Body of pancreas (tissue), 4 donors: ENCODE measurements at regions not wholly inside any gene's neighbourhood (a gene's known extent, or its start where the extent isn't known, plus 50 kb on each side); places are given as distances from the start of the nearest gene placed in this dataset.

Experiments
- ATAC-seq: fragments of 150-250 bp; one replicate; pipeline ENCODE4 v1.9.1; 2016
- DNase-seq, 4 donors: peaks; one replicate each; pipeline ENCODE4 v3.0.0-alpha.2; 2019
- H3K27ac ChIP-seq, 4 donors: fragments of 200-600 bp; sonication (generic); 1 replicate in 3 of 4; 2 replicates in 1 of 4; pipeline versions ENCODE4 v1.5.1 to v1.6.1; 2016 to 2019; ENCODE audit warnings: mild to moderate bottlenecking in 1 of 4, mixed read lengths in 1 of 4, moderate library complexity in 1 of 4
- H3K27me3 ChIP-seq, 2 donors: fragments of 200-600 bp; sonication (generic); one replicate each; pipeline ENCODE4 v1.6.0; 2016; ENCODE audit warnings: mild to moderate bottlenecking in 1 of 2
- H3K36me3 ChIP-seq, 2 donors: fragments of 200-600 bp; sonication (generic); replicated peaks in 1 of 2; 2 replicates each; pipeline ENCODE4 v1.5.1; 2016; ENCODE audit warnings: low read depth in 2 of 2; ENCODE audit not compliant: insufficient read depth in 1 of 2
- H3K4me1 ChIP-seq: fragments of 200-600 bp; sonication (generic); one replicate; pipeline ENCODE4 v1.6.0; 2016
- H3K4me3 ChIP-seq, 2 donors: fragments of 200-600 bp; sonication (generic); 1 replicate in 1 of 2; 2 replicates in 1 of 2; pipeline ENCODE4 v1.5.1; 2016 to 2019
- H3K9me3 ChIP-seq, 3 donors: fragments of 200-600 bp; sonication (generic); 1 replicate in 2 of 3; 2 replicates in 1 of 3; pipeline ENCODE4 v1.5.1; 2016
- POLR2A ChIP-seq, 3 donors: fragments of 450-650 bp; IDR thresholded peaks; one replicate each; pipeline ENCODE4 v1.6.1; 2016; ENCODE audit warnings: antibody characterized with exemption in 3 of 3, mild to moderate bottlenecking in 2 of 3
- WGBS, 2 donors: methylation state at CpG; one replicate each; pipeline ENCODE4 v1.1.5; 2017; 5-methylcytosine and 5-hydroxymethylcytosine counted together
- intact Hi-C: fragments of 100-400 bp; cut with DNase I; formaldehyde crosslinking; loops from one replicate; pipeline ENCODE4 v1.15.1; 2023
- TF ChIP-seq, protein P1 (sequence below), 7 experiments: fragments of 450-650 bp in 4 of 7; fragments of 200-600 bp in 3 of 7; sonication (generic) in 3 of 7; IDR thresholded peaks; one replicate each; pipeline ENCODE4 v1.5.1; 2016 to 2019; ENCODE audit warnings: antibody characterized with exemption in 7 of 7

DNA sequence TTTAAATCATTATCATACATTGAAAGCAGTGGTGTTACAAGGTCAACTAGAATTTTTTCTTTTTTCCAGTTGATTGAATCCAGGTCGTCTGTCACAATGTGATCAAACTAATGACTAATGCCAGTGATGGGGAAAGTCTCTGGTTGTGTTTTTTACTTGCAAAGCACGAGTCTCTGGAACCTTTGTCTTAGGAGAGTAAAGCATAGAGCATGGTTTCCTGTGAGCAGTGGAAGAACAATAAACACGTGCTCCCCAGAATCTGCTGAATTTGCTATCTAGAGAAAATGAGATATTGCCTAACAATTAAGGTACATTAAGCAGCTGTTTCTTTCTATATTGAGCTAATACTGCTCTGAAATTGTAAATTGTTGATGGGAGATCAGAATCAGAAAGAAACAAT lies 1332.4 kb upstream of the TMEFF2 start:
- no peak overlapping the region for H3K4me3 ChIP-seq
- no peaks in the 10 kb centered on the region for H3K4me1 ChIP-seq
- ATAC-seq (no peak), DNase-seq (no peak)
- intact Hi-C loops = no loop called here
- no peaks in the 10 kb centered on the region for H3K27me3 ChIP-seq
- no peak overlapping the region for H3K27ac ChIP-seq
- no peak for TF ChIP-seq POLR2A (IDR thresholded peaks at IDR 0.05)
- TF ChIP-seq, protein P1, sequence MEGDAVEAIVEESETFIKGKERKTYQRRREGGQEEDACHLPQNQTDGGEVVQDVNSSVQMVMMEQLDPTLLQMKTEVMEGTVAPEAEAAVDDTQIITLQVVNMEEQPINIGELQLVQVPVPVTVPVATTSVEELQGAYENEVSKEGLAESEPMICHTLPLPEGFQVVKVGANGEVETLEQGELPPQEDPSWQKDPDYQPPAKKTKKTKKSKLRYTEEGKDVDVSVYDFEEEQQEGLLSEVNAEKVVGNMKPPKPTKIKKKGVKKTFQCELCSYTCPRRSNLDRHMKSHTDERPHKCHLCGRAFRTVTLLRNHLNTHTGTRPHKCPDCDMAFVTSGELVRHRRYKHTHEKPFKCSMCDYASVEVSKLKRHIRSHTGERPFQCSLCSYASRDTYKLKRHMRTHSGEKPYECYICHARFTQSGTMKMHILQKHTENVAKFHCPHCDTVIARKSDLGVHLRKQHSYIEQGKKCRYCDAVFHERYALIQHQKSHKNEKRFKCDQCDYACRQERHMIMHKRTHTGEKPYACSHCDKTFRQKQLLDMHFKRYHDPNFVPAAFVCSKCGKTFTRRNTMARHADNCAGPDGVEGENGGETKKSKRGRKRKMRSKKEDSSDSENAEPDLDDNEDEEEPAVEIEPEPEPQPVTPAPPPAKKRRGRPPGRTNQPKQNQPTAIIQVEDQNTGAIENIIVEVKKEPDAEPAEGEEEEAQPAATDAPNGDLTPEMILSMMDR (IDR thresholded peaks at IDR 0.05) = no peak
- 22 to 24% methylated on average over 3 of the region's 3 CpGs for WGBS, 2 donors
- no peaks in the 10 kb centered on the region for H3K36me3 ChIP-seq
- no peaks in the 10 kb centered on the region for H3K9me3 ChIP-seq

DNA sequence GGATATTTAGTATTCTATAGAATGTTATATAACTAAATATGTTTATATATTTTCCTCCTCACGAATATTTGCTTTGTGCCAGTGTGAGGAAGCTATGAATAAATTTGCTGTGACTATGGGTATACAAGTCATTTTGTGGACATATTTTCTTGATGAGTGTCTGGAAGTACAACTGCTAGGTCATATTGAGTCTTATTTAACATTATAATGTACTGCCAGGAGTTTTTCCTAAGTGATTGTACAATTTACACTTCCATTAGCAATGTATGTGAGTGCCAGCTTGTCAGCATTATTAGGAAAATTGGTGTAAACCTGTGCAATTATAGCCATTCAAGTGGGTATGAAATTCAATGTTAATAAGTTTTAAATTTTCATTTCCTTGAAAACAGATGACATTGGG lies 1328.9 kb upstream of the TMEFF2 start:
- no peaks in the 10 kb centered on the region for H3K4me1 ChIP-seq
- intact Hi-C loops = no loop called here
- 52% methylated on average over 1 of the region's 1 CpG for WGBS, 2 donors
- DNase-seq = no peak
- TF ChIP-seq POLR2A (IDR thresholded peaks at IDR 0.05) = no peak
- TF ChIP-seq, protein P1 (IDR thresholded peaks at IDR 0.05) = no peak
- H3K4me3 ChIP-seq = no peak overlapping the region
- H3K9me3 ChIP-seq = no peaks in the 10 kb centered on the region
- no peaks in the 10 kb centered on the region for H3K36me3 ChIP-seq
- no peak overlapping the region for H3K27ac ChIP-seq
- no peak for ATAC-seq
- no peaks in the 10 kb centered on the region for H3K27me3 ChIP-seq

DNA sequence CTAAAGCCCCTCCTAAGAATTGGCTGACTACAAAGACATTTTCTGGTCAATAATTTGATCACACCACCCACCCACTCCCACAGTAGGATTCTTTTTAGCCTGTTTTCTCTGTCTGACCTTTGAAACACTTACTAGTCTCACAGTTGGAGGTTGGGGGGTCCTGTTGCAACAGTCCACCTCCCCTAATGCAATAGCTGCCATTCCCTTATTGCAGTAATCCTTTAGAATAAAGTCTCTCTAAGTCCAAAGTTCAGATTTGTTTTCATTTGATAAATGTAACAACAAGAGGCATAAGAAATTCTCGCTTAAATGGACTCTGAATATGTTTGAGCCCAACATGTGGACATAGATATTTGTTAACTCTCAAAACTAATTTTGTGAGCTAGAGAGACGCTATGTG lies 1326.8 kb upstream of the TMEFF2 start:
- no peaks in the 10 kb centered on the region for H3K9me3 ChIP-seq
- WGBS, 2 donors = 32 to 50% methylated on average over 2 of the region's 2 CpGs
- intact Hi-C loops = no loop called here
- H3K36me3 ChIP-seq = no peaks in the 10 kb centered on the region
- no peaks in the 10 kb centered on the region for H3K27me3 ChIP-seq
- H3K4me1 ChIP-seq = no peaks in the 10 kb centered on the region
- ATAC-seq = no peak
- no peak for DNase-seq
- H3K4me3 ChIP-seq = no peak overlapping the region
- TF ChIP-seq POLR2A (IDR thresholded peaks at IDR 0.05) = no peak
- TF ChIP-seq, protein P1 (IDR thresholded peaks at IDR 0.05) = no peak
- no peak overlapping the region for H3K27ac ChIP-seq

DNA sequence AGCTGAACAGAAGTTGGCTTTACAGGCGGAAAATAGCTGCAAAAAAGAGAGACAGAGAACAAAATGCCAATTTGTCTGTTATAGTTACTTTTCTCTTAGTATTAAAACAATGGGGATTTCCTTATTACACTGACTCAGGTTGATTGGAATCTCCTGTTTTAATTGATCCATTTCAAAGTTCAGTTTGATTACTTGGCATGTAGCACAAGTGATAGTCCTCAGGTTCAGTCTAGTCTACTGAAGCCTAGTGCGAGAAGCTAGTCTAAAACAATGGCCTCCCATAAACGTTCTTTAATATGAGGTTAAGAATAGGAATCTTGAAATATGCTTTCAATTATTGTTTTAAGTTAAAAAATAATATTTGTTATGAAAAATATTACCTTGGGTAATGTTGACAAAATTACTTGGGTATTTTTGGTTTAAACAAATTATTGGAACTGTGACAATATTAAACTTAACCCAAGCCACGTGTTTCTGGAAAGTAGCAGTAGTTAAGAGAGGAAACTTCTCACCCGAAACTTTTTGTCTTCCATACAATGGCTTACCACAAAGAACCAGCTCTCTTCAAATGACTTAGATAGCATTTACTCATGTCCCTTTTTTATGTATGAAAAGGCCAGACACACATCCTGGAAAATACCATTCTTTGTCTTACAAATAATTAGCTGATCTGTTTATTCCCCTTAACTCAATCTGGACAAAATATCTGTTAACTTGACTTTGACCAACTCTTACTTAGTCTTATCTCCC lies 1326.2 kb upstream of the TMEFF2 start:
- no peak overlapping the region for H3K27ac ChIP-seq
- H3K9me3 ChIP-seq = no peaks in the 10 kb centered on the region
- TF ChIP-seq POLR2A (IDR thresholded peaks at IDR 0.05) = no peak
- TF ChIP-seq, protein P1 (IDR thresholded peaks at IDR 0.05) = no peak
- ATAC-seq (no peak), DNase-seq (no peak)
- no peak overlapping the region for H3K4me3 ChIP-seq
- H3K27me3 ChIP-seq = no peaks in the 10 kb centered on the region
- H3K36me3 ChIP-seq = no peaks in the 10 kb centered on the region
- intact Hi-C loops = no loop called here
- H3K4me1 ChIP-seq = no peaks in the 10 kb centered on the region
- 60 to 61% methylated on average over 5 of the region's 5 CpGs for WGBS, 2 donors
